ENCODE measurements at regions not wholly inside any gene's neighbourhood (a gene's known extent, or its start where the extent isn't known, plus 50 kb on each side); places are given as distances from the start of the nearest gene placed in this dataset.

DNA sequence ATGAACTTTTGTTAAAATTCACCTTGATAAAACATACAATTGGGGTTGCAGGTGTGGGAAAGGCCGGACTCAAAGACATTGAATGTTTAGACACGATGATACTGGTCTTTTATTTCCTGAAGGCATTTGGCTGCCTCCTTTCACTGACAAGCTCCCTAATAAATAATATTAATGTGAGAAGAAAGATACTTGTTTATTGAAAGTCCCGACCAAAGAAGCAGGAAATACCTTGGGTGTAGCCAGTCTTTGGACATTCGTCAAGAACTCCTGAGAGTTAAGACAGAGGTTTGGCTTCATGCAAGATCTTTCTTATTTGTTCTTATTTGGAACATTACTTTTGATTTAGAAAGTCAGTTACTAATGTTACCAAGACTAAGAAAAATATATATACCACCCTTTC lies 1133.8 kb upstream of the SEL1L start:
- no peaks in the 10 kb centered on the region for H3K27me3 ChIP-seq (ENCODE audit: control insufficient read depth in 2 of 2, insufficient read depth in 2 of 2, low read length in 2 of 2)
- no peaks in the 10 kb centered on the region for H4K20me1 ChIP-seq (replicated peaks; ENCODE audit: control insufficient read depth, extremely low read depth, insufficient read depth, low read length)
- H2AFZ ChIP-seq (ENCODE audit: low read depth, low read length), result no peak overlapping the region
- no peak for TF ChIP-seq GATA2 (IDR thresholded peaks at IDR 0.05; ENCODE audit: insufficient read depth, insufficient read length, low read depth, low read length)
- TF ChIP-seq MYC (IDR thresholded peaks at IDR 0.05; ENCODE audit: low read depth, low read length), result no peak
- TF ChIP-seq JUN (IDR thresholded peaks at IDR 0.05; ENCODE audit: borderline replicate concordance, insufficient read depth, insufficient read length, low read depth), result no peak
- TF ChIP-seq, protein P1, sequence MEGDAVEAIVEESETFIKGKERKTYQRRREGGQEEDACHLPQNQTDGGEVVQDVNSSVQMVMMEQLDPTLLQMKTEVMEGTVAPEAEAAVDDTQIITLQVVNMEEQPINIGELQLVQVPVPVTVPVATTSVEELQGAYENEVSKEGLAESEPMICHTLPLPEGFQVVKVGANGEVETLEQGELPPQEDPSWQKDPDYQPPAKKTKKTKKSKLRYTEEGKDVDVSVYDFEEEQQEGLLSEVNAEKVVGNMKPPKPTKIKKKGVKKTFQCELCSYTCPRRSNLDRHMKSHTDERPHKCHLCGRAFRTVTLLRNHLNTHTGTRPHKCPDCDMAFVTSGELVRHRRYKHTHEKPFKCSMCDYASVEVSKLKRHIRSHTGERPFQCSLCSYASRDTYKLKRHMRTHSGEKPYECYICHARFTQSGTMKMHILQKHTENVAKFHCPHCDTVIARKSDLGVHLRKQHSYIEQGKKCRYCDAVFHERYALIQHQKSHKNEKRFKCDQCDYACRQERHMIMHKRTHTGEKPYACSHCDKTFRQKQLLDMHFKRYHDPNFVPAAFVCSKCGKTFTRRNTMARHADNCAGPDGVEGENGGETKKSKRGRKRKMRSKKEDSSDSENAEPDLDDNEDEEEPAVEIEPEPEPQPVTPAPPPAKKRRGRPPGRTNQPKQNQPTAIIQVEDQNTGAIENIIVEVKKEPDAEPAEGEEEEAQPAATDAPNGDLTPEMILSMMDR (IDR thresholded peaks at IDR 0.05; ENCODE audit: extremely low read depth in 1 of 2, insufficient read depth in 1 of 2, low read depth in 1 of 2, low read length in 2 of 2), result no peak
- TF ChIP-seq FOS (IDR thresholded peaks at IDR 0.05; ENCODE audit: borderline replicate concordance, insufficient read depth, low read length), result no peak
- no peak for TF ChIP-seq POLR2AphosphoS5 (IDR thresholded peaks at IDR 0.05; ENCODE audit: insufficient read depth, low read depth, low read length)
- TF ChIP-seq, protein P2, sequence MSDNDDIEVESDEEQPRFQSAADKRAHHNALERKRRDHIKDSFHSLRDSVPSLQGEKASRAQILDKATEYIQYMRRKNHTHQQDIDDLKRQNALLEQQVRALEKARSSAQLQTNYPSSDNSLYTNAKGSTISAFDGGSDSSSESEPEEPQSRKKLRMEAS (IDR thresholded peaks at IDR 0.05; ENCODE audit: insufficient read depth, insufficient read length), result no peak
- no peak for TF ChIP-seq EZH2 (IDR thresholded peaks at IDR 0.05; ENCODE audit: borderline replicate concordance, low read depth, low read length, severe bottlenecking)
- TF ChIP-seq POLR2A (IDR thresholded peaks at IDR 0.05; ENCODE audit: low read depth, low read length), result no peak
- CTCF ChIA-PET, result no interaction called here
- H3K9me1 ChIP-seq (replicated peaks; ENCODE audit: control insufficient read depth, extremely low read depth, insufficient read depth, low read length), result no peaks in the 10 kb centered on the region
- no peak overlapping the region for H3K4me2 ChIP-seq (ENCODE audit: insufficient read depth, low read length)
- no peak overlapping the region for H3K4me3 ChIP-seq (replicated peaks in 1 of 3; ENCODE audit: insufficient read depth in 1 of 3, low read depth in 1 of 3, low read length in 3 of 3)
- POLR2A ChIA-PET, result no interaction called here
- H3K27ac ChIP-seq (ENCODE audit: insufficient read depth, low read depth, low read length), result no peak overlapping the region
- dilution Hi-C loops (cut with MboI; ENCODE audit: extremely low pct_ligation_motif_present, low sequenced_read_pairs) (no loop called here), intact Hi-C loops (cut with micrococcal nuclease) (no loop called here)
- peaks cover 1% of the 10 kb centered on the region for H3K9me3 ChIP-seq (replicated peaks; ENCODE audit: control insufficient read depth, insufficient read depth, low read length)
- H3K36me3 ChIP-seq (ENCODE audit: control insufficient read depth in 2 of 2, extremely low read depth in 1 of 2, insufficient read depth in 2 of 2, low read length in 2 of 2), result no peaks in the 10 kb centered on the region
- FAIRE-seq, result no peak
- no peak for DNase-seq (ENCODE audit: low read depth, low spot score)
- BruUV-seq (replicated peaks), result no TSS peak
- H3K4me1 ChIP-seq (ENCODE audit: control insufficient read depth, extremely low read depth, insufficient read depth, low read length), result no peaks in the 10 kb centered on the region
- no peak overlapping the region for H3K9ac ChIP-seq (replicated peaks; ENCODE audit: extremely low read depth, insufficient read depth, low read length)
- H3K79me2 ChIP-seq (ENCODE audit: control insufficient read depth, insufficient read depth, low read length), result no peaks in the 10 kb centered on the region
